GM21390 (cell line): ENCODE measurements at regions not wholly inside any gene's neighbourhood (a gene's known extent, or its start where the extent isn't known, plus 50 kb on each side); places are given as distances from the start of the nearest gene placed in this dataset.
"Not testable (repeated sequence)": the region's sequence is repeated elsewhere in the genome, so short reads cannot be mapped to it uniquely, and the experiment has no call there.

Source experiments
- ATAC-seq: cut with Tn5 transposase; IDR thresholded peaks from one replicate; pipeline ENCODE4 v1.9.1; 2021; ENCODE audit not compliant: unreplicated experiment

DNA sequence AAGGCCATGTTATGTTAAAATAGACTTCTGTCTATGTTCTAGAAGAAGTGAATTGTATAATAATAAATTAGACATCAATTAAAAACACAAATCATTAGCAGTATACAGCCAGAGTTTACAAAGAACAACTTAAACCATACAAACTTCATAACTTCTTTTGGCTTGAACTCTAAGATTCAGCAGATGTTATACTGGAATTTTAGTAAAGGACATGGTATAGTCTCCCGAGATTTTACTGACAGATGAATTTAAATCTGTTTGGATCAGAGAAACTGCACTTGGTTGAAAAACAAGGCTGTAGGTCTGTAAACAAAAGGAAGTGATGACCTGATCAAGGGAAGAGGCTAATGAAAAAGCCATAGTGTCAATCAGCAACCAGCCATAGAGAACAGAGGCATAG, 132.6 kb upstream of the TBX18 start:
- ATAC-seq = no peak

DNA sequence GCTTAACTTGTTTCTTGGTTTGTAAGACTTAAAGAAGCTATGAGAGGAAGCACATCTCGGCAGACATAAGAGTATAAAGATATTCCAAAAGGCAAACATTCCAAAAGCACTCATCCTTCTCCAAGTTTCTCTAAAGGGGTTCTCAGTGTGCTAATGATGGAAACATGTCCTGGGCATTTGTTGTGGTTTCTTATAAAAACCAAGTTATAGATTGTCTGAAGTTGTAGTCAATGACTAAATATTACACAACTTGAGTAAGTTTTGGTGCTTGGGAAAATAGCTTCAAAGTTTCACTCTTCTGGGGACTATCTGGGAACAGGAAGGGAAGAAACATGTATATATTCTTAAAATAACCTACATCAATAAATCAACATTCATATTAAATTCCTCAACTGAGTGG, 128.3 kb upstream of the TBX18 start:
- ATAC-seq = no peak

DNA sequence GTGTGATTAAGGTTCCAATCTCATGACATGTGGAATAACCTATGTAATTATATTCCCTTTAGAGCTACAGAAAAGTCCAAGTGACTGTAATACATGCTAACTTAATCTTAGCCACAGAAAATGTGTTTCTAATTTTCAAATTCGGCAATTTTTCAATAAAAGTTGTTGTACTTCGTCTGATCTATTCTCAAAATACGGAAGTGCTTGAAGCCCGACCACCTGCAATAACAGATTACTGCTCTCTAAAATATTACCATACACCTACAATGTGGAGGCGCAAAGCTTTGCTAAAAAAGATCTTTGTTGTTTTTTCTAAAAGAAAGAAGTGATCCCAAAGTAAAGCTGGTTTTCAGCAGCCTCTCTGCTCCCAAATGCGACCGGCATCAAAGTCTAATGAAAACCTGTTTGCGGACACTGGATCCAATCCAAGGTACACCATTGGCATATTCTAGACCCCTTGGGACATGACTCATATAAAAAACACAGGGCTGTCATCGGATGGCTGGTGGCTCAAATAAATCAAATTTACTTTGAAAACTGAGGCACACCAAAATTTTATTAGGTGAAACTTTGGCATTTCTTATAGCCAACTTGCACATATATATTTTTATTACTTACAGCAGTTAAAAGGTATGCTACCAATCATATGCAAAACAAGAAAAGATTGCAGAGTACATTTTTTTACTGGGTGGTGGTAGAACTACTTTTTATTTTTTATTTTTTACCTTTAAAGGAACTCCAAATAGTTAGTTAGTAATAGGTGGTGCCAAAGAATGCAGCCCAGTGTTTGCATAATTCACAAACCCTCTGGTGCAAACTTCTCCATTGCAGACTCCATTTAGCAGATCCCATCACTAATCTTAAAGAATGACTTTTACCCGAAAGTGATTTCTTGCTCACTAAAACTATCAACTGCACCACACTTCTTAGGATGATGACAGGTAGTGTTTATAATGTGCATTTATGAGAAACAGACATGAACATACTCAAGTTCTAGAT, 118.7 kb upstream of the TBX18 start:
- no peak for ATAC-seq

DNA sequence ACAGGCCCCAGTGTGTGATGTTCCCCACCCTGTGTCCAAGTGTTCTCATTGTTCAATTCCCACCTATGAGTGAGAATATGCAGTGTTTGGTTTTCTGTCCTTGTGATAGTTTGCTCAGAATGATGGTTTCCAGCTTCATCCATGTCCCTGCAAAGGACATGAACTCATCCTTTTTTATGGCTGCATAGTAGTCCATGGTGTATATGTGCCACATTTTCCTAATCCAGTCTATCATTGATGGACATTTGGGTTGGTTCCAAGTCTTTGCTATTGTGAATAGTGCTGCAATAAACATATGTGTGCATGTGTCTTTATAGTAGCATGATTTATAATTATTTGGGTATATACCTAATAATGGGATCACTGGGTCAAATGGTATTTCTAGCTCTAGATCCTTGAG, 115.0 kb upstream of the TBX18 start:
- ATAC-seq = not testable (repeated sequence)

DNA sequence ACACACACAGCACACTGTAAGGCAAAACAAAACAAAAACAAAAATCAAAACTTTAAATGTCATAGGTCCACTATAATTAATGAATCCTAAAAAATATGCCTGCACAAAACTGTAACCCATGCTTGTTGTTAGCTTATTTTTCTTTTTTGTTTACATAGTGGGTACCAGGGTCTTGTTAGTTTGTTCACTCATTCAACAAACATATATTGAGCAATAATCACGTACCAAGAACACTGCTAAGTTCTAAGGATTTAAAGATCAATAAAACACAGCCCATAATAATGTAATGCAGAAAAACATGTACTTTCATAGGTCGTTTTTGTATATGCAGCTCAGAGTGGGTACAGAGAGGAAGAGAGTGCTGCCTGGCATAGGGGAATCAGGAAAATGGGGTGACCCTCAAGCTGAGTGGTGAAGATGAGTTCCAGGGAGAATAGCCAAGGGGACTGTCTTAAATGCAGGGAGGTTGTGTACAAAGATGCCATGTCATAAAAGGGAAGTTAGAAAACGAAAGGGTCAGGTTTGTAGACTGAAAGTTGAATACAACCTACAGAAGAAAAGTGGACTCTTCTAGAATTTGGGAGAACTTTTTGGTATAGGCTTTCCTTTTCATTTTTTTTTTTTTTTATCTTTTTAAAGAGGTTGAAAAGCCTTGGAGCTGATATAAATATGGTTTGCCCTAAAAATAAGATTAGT, 113.3 kb upstream of the TBX18 start:
- ATAC-seq = no peak

DNA sequence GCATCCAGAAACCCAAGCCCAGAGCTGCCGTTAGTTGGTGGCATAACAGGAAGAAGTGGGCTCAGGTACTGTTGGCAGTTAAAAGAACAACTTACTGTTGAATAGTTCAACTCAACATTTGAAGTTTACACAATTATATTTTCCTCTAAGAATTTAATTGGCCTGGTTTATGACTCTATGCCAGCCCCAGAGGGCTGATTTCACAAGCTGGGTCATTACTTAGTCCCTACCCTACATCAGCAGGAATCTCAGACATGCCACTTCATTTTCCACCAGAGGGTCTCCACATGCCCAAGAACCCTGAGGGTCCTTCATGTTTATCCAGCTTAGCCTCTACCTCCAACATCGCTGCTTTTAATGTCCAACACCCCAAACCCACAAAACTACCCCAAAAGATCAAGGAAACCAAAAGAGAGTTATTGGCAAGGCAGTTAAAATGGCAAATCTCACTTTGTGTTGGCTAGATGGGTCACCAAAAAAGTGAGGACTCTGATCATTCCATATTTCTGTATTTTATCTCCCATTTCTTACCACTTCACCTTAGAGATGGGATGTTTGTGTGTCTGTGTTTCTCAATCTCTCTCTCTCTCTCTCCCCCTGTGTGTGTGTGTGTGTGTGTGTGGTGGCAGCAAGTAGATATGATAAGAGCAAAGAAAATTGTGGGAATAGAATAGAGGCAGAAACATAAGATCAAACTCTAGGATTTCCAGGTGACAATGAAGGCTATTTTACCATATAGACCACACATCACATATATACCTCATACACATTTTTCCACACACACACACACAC, 112.5 kb upstream of the TBX18 start:
- ATAC-seq = no peak

DNA sequence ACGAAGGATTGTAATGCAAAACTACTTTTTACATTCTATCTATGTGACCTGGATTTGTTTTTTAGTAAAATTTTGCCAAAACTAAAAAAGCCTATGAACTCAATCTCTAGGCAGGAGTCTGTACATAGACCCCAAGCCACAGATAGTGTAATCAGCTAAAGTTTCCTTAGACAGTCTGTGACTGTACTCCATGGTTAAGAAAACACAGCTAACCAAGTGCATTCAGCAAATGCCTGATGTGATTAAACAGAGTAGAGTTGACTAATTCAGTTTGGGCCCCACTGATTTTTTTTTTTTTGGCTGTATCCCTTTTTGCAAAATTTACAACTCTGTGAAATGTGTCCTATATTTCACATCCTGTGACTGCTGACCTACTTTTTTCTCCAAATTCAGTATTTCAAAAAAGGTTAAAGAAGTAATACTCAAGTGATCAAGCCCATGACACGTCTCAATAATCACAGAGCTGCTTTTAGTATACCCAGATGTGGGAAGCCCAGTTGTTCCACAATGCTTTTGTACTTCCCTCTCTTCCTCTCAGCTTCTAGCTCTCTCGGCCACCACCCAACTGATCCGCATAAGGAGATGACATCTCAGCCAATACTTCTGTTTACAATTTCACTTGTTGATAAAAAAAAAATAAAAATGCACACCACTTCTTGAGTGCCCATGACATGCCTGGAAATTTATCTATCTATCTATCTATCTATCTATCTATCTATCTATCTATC, 108.8 kb upstream of the TBX18 start:
- ATAC-seq = no peak

DNA sequence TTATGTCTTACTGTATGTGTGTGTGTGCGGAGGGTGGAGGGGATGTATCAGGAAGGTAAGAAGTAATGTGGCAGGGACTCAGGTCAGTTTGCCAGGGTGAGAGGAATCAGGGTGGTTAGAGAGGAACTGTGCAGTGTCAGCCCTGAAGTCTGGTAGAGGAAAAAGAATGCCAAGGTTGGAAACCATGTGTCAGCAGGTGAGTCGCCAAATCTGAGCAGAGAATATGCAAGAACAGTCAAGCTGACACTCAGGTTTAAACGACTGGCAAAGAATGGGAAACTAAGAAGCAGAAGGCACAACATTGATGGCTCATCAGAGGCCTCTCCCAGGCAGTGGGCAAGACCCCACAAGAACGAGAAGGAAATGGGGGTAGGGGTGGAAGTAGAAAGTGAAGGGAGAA, 107.5 kb upstream of the TBX18 start:
- ATAC-seq = no peak

DNA sequence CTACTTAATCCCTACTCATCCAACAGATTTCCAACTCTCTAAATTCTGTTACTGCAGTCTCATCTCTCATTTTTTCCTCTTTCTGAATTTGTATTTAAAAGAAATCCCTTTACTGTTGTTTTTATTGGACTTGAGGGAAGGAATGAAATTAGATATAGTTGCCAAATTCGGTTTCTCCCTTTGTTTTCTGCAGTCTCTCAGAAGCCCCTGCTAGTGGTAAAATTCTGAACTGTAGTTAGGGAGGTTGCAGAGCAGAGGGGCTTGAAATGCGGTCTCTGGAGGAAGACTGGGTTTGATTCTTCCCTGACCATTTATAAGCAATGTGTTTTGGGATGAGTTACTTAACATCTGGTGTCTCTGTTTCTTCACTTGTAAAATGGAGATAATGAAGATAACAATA, 106.3 kb upstream of the TBX18 start:
- no peak for ATAC-seq

DNA sequence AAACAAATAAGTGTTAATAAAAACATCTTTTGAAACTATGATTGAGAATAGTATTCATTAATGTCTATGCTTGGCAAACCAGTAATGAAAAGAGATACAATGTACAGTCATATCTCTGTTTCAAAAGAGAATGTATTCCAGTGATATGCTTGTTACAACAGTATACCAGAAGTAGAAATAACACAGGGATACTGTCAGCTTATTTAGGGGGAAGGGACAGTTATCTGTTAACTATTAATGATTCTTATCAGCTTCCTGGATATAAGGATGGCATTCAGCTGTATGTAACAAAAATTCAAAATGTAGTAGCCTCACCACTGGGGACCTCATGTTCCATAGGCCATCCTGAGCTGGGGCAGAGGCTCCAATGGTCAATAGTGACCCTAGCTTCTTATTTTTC, 103.8 kb upstream of the TBX18 start:
- ATAC-seq = no peak

DNA sequence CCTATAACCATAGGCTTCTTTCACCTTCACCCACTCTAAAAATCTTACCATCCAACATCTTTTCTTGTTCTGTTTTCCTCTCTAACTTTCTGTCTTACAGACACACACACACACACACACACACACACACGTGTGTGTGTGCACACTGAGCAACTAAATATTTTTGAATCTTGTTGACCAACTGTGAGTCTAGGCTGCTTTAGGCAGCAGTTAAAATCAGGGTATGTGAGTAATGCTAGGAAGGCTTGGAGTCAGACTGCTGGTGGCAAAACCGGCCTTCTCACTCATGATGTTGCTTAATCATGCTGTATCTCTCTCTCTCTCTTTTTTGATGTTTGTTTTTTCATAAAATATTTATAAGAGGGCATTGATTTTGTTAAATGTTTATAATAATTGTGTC, 103.1 kb upstream of the TBX18 start:
- ATAC-seq = no peak

DNA sequence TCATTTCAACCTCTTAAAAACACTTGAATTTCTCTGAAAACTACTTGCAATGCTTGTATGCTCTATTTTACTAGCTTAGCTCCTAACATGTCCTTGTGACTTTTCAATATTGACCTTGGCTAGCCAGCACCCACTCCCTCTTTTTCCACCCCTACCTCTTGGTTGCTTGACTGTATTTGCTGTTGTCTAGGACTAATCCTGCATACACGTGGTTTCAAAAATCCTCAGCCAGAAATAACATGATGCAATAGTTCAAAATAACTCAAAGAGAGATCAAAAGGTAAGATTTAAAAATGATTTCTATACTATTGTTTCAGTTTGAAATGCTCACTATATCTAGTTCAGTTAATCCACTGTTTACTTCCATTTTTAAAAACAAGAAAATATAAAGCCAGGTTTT, 102.3 kb upstream of the TBX18 start:
- ATAC-seq = no peak

DNA sequence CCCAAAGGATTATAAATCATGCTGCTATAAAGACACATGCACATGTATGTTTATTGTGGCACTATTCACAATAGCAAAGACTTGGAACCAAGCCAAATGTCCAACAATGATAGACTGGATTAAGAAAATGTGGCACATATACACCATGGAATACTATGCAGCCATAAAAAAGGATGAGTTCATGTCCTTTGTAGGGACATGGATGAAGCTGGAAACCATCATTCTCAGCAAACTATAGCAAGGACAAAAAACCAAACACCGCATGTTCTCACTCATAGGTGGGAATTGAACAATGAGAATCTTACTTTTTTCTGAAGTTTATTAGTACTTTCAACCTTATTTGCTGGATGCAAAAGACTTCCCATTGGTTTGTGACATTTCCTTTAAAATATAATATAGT, 101.0 kb upstream of the TBX18 start:
- not testable (repeated sequence) for ATAC-seq

DNA sequence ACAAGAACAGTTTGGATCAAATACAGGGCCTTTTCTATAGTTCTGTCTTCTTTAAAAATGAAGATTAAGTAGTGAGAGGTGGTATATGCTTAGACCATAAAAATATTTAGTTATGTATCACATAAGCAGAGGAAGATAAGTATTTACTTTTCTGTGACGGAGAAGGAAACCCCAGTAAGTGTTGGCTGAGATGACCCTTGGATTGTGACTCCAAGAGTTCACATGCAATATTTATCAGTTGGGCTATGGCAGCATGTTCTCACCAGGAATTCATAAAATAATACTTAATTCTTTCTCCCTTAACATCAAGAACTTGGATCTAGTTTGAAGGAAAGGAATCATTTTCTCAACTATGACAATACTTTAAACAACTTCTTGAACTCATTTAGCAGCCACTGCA, 98.4 kb upstream of the TBX18 start:
- ATAC-seq = no peak

DNA sequence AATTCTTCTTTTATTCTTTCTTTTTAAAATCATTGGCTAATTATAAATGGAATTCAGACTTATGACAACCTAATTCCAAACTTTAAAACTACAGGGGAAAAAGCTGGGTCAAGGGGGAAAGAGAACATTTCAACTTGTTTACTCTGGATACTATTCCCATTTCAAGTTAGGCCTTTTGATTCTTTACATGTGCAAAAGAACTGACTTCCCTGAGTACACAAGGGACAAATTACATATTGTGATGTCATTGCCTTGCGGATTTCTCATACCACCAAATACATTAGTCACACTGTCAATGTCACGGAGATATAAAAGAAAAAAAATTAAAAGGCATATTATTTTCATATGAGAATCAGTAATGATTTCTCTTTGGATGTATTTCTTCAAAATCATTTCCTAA, 96.5 kb upstream of the TBX18 start:
- no peak for ATAC-seq

DNA sequence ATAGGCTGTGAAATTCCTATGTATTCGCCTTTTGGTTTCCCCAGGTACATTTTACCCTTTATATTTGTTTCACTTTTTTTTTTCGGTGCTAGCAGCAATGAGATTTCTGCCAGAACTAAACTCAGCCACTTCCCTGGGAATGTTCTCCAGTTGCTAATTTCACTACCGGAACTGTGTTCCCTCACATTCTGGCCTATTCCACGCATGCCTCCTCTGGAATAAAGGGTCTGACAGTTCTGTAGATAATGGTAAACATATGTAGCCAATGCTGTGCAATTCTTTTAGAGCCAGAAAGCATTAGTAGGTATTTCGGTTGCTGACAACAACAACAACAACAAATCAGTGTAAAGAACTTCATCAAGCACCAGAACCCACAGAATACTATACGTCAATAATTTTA, 96.1 kb upstream of the TBX18 start:
- no peak for ATAC-seq

DNA sequence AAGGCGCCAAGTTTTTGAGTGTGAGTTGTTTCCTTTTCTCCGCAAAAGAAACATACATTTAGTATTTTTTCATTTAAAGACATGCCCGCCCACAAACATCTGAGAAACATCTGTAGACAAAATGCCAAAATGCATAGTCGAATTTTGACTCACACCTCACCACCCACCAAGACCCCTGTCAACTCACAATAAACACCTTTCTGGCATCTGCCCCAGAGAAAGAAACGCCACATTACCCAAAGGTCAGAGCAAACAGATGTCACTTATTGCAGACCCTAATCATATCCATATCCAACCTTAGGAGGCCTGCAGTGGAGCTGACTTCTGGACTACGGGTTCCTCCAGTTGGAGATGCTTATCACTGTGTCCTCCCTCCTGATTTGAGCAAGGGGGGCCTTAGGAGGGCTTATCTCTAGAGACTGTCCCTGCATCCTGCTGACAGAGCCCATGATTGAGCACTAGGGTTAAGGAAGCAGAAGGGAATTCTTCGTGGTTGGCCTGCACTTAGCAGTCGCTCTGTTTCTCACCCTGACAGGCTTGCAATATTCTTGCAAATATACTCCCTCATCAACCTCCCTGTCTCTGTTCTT, 90.5 kb upstream of the TBX18 start:
- no peak for ATAC-seq

DNA sequence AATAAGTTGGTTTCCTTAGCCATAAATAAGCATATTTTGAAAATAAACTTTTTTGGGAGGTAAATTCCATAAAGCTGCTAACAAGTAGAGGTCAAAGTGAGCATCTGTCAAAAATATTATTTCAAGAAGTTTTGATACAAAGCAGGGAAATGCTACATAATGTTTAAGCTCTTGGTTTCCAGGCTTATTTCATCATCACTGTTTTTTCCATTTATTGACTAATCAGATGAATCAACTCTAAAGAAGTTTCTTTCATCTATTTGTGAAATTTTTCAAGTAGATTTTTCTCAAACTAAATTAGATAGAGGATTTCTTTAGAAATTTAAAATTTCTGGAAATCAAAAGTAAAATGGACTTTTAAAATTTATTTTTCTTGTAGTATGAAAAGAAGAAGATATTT, 89.5 kb upstream of the TBX18 start:
- ATAC-seq = no peak

DNA sequence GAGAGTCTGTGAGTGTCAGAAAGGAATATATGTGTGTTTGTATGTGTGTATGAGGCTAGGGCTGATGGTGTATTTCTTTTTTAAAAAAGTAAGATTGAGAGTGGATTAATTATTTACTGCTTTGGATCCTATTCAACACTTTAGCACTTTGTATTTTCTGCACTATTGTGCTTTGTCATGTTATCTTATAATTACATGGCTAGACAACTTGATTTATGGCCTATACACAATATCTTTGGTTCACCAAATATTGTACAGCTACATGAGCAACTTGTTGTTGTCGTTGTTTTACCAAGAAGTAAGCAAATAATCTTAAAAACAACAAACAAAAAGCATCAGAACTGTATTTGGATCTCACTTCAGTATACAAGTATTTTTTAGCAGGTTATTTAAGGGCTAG, 84.6 kb upstream of the TBX18 start:
- no peak for ATAC-seq

DNA sequence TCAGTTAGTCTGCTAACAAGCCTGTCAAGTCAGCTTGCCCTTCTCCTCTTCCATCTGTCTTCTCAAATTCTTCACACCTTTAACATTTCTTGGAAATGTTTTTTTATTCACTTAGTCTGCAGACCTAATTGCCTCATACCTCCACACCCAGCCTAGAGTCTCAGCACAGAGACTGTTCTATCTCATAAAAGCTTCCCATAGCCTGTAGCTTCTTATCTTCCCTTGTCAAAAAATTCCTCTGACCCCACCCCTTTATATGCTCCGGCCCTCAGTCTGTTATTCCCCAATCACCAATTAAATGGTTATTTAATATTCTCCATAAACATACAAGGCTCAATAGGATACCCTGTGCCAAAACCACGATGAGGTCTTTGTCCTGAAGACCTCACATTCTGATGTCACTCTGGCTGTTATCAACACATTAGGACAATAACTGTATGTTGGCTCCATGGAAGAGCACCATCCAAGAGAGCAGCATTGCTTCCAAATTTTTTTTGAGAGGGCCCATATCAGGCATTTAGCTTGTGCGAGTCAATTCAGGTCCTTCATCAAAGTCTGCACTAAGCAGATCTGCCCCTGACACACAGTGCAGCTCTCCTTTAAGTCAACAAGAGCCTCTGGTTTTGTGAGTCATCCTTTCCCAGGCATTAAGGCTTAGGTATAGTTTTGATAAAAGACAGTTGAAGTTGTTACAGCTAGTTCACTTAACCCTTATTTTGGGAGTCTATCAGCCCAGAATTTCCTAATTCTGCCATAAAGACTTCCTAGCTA, 83.2 kb upstream of the TBX18 start:
- ATAC-seq = no peak
